Left renal cortex interstitium (tissue), 4 donors: ENCODE measurements at regions not wholly inside any gene's neighbourhood (a gene's known extent, or its start where the extent isn't known, plus 50 kb on each side); places are given as distances from the start of the nearest gene placed in this dataset.

ENCODE experiments used
- DNase-seq, 4 donors: peaks; one replicate each; pipeline ENCODE4 v3.0.0-alpha.2; 2013; ENCODE audit warnings: low read depth in 4 of 4, low spot score in 2 of 4, missing footprints in 1 of 4

DNA sequence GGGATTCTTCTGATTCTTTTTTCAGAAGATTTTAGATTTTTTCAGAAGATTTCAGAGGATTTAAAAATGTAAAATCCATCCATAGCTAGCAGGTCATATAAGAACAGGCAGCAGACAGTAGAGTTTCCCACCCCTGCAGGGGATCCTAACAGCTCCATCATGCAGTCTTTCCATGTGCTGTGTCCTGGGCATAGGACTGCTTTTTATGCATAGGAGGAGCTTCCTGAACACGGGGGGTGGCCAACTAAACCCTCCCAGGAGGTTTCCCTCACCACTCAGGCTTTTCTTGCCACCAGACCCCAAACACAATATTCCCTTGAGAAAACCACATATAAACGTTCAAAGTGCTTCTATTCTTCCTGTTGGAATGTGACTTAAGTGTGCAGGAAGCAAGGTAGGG, 90.1 kb upstream of the TNR start:
- DNase-seq: no peak

DNA sequence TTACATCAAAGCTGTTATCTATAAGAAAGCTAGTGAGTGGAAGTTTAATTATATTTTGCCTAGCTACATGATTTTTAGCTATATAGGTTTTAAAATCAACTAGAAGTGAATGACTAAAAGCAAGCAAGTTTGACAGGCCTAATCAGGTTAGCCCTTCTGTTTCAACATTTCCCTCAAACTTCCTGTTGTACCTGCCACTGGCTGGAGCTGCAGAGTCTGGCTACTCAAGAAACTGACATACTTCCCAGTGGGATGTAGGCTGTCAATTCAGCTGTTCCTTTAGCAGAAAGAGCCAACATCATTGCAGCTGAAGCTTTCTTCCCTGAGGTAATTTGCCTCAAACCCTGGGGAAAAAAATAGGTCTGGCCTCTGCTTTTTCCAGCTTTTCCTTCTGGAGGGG, 87.1 kb upstream of the TNR start:
- no peak for DNase-seq

GRCh38 chr1:175829845-175830244, 86.5 kb upstream of the TNR start:
- no peak for DNase-seq

DNA sequence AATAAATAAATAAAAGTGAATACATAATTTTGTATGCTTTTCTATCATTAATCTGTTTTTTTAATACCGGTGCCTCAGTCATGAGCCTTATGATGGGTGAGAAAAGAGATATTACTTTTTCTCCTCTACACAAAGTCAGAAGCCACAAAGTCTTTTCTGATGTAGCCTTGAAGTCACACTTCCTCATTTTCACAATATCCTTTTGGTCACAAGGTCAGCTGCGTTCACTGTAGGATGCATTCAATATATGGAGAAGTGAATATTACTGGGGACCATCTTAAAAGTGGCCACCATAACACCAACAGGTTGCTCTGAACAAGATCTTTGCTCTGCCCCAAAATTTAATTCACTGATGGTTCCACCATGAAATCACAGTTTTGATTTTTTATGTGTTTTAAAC, 83.3 kb upstream of the TNR start:
- no peak for DNase-seq

DNA sequence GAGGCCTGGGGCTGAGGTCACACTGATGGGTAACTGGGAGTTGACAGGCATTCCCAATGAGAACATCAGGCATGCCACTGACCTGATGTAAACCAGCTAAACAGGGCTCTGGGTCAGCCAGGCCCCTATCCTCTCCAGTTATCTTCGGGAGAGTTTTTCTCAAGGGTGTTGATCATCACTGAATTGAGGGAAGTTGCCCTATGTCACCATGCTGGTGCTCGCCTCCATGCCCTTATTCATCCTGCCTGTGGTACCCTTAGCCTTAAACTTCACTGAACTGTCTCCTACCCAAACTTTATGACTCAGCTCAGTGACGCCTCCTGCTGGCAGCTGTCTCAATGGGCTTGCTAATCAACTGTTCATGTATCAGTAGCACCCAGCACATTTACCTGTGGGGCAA, 80.7 kb upstream of the TNR start:
- no peak for DNase-seq

DNA sequence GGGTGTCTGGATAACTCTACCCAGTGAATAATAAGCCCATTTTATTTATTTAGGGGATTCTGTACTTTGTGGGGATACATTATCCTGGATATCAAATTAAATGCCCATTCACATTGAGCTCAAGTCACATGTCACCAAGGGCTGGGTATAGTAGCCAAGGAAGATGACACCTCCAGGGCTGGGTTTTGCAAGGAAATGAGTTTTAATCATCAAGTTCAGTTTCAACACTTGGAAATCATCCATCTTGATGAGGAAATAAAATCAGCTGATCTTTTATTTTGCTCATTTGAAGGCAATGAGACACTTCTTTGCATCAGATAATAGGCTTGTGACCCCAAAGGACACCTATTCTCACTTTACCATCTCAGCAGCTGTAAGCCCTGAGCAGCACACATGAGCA, 80.0 kb upstream of the TNR start:
- DNase-seq: no peak

- no peak for DNase-seq
These were observed 79.2 kb upstream of the TNR start for GRCh38 chr1:175822580-175822979.

DNA sequence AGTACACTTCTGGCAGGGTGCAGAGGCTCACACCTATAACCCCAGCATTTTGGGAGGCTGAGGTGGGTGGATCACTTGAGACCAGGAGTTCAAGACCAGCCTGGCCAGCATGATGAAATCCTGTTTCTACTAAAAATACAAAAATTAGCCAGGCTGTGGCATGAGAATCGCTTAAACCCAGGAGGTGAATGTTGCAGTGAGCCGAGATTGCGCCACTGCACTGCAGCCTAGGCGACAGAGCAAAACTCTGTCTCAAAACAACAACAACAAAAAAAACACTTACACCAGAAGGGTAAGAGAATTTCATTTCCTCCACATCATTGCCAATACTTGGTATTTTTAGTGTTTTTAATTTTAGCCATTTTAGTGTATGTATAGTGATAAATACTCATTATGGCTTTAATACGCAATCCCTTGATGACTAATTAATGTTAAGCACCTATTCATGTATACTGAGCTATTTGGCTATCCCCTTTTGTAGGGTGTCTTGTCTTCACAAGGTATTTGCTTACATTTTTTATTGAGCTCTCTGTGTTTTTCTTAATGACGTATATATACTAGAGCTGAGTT, 77.1 kb upstream of the TNR start:
- DNase-seq: no peak

DNA sequence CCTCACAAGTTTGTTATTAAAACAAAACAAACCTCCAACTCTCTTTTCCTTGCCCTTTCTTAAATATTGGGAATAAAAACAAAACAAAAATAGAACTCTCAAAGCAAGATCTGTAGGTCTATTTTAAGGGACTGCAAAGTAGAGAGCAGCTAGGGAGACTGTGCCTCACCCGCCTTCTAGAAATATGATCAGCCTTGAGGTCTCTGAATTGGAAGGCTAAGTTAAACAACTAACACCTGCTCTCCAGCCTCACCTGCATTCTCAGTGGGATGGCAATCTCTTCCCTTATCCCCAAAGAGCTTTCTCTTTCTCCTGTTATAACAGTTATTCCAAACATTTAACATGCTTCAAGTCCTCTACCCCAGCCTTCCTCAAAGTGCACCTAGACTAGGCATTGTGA, 75.5 kb upstream of the TNR start:
- no peak for DNase-seq

- no peak for DNase-seq
These were observed 74.0 kb upstream of the TNR start for GRCh38 chr1:175817445-175817844.

- no peak for DNase-seq
These were observed 71.5 kb upstream of the TNR start for GRCh38 chr1:175814885-175815284.

GRCh38 chr1:175812936-175813335, 69.5 kb upstream of the TNR start:
- no peak for DNase-seq

- no peak for DNase-seq
These were observed 66.9 kb upstream of the TNR start for GRCh38 chr1:175810305-175810704.

- DNase-seq: no peak
These were observed 65.6 kb upstream of the TNR start for GRCh38 chr1:175808999-175809398.

GRCh38 chr1:175808573-175808972, 65.2 kb upstream of the TNR start:
- no peak for DNase-seq

DNA sequence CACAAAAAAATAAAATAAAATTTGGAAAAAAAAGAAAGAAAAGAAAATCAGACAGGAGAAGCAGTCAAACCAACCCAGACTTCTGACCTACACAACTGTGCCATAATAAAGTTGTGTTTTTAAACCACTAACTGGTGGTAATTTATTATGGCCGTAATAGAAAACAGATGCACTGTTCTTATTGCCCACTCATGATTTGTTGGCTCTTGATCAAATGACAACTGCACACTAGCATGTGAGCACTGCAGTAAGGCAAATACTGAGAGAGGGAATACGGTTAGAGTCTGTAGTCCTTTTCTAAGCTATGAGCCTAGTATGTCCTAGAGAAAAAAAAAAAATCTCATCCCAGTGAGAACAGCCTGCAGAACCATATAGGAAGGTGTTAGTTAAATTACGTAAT, 61.2 kb upstream of the TNR start:
- no peak for DNase-seq

DNA sequence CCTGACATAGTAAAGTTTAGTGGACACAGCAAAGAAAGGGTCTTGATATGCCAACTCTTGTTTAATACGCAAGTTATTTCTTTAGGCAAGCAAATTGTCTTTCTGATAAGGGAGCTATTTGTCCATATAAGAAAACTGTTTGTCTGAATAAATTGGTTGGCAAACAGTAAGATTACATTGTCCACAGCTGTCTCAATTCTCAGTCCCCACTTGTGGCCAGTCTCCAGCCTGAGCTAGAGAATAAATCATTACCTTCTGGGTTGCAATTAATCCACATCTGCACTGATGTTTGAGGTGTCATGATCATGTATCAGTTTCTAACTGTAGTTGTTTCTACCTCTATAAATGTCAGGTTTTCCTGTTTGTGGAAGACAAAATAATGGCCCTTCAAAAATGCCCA, 60.0 kb upstream of the TNR start:
- no peak for DNase-seq

GRCh38 chr1:175802407-175803123, 59.2 kb upstream of the TNR start:
- DNase-seq: no peak

DNA sequence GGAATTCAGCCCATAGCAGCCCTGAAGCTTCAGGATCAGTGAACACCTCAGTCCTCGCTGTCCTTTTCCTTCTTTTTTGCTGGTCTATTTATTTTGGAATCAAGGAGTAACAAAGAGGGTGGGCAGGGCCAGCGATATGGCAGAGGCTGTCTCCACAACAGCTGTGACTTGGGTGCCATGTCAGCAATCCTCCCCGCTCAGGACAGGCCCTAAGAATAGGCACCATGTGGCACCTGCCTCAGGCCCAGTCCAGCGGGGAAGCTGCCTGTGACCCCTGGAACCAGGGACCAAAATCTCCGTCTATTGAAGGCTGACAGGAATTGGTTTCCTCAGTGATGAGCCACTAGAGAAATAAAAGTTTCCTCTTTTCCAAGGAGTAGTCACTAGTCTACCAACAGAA, 58.6 kb upstream of the TNR start:
- DNase-seq: no peak

GRCh38 chr1:175797576-175797975, 54.2 kb upstream of the TNR start:
- DNase-seq: no peak

DNA sequence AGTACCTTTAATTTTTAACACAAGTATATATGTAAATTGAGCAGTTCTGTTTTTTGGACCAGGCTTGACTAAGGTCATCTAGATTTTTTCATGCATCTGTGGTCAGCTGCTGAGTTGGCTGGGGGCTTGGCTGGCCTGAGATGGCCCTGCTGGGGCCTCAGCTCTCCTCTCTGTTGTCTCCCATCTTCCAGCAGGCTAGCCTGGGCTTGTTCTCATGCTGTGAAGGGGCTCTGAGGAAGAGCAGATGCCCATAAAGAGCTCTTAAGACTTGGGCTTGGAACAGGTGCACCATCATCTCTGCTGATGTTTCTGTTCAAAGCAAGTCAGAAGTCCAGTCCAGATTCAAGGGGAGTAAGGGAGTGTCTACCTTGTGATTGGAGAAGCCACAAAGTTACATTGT, 51.2 kb upstream of the TNR start:
- DNase-seq: no peak

GRCh38 chr1:175793617-175794016, 50.2 kb upstream of the TNR start:
- no peak for DNase-seq
